GM12874 (cell line): ENCODE measurements at regions not wholly inside any gene's neighbourhood (a gene's known extent, or its start where the extent isn't known, plus 50 kb on each side); places are given as distances from the start of the nearest gene placed in this dataset.

ENCODE experiments used
- CTCF ChIP-seq: IDR thresholded peaks from 2 replicates; pipeline ENCODE4 v1.5.1; 2011; ENCODE audit warnings: low read depth, mild to moderate bottlenecking, control low read depth, low read length, moderate library complexity; ENCODE audit not compliant: insufficient read depth

- no peak for TF ChIP-seq CTCF
Observed at GRCh38 chr18:76075777-76076176, 419.3 kb downstream of the ZNF516 start.

- TF ChIP-seq CTCF = no peak
Observed at GRCh38 chr18:76064998-76065397, 430.0 kb downstream of the ZNF516 start.

GRCh38 chr18:76058146-76058545 lies 436.9 kb downstream of the ZNF516 start:
- TF ChIP-seq CTCF = no peak

- no peak for TF ChIP-seq CTCF
Observed at GRCh38 chr18:76057386-76057785, 437.7 kb downstream of the ZNF516 start.

- no peak for TF ChIP-seq CTCF
Observed at GRCh38 chr18:76056471-76057110, 438.5 kb downstream of the ZNF516 start.

GRCh38 chr18:76055578-76055977 lies 439.5 kb downstream of the ZNF516 start:
- no peak for TF ChIP-seq CTCF

GRCh38 chr18:76055025-76055424 lies 440.0 kb downstream of the ZNF516 start:
- TF ChIP-seq CTCF = no peak

- TF ChIP-seq CTCF = no peak
Observed at GRCh38 chr18:76054156-76054555, 440.9 kb downstream of the ZNF516 start.
